Esophagus squamous epithelium (tissue), 4 donors: ENCODE measurements at regions not wholly inside any gene's neighbourhood (a gene's known extent, or its start where the extent isn't known, plus 50 kb on each side); places are given as distances from the start of the nearest gene placed in this dataset.

Experiments
- CTCF ChIP-seq, 6 experiments: fragments of 450-650 bp in 4 of 6; fragments of 200-600 bp in 2 of 6; sonication (generic) in 2 of 6; IDR thresholded peaks; one replicate each; pipeline ENCODE4 v1.5.1; 2016 to 2019; ENCODE audit warnings: antibody characterized with exemption in 6 of 6, mild to moderate bottlenecking in 4 of 6, moderate library complexity in 4 of 6
- POLR2A ChIP-seq, 4 donors: fragments of 450-650 bp; IDR thresholded peaks; one replicate each; pipeline ENCODE4 v1.6.1; 2017; ENCODE audit warnings: antibody characterized with exemption in 4 of 4, mild to moderate bottlenecking in 4 of 4, moderate library complexity in 3 of 4

GRCh38 chr11:22089609-22090008 is 103.3 kb upstream of the ANO5 start:
- TF ChIP-seq CTCF (IDR thresholded peaks at IDR 0.05) = no peak
- no peak for TF ChIP-seq POLR2A (IDR thresholded peaks at IDR 0.05)
